ENCODE measurements at regions not wholly inside any gene's neighbourhood (a gene's known extent, or its start where the extent isn't known, plus 50 kb on each side); places are given as distances from the start of the nearest gene placed in this dataset.

DNA sequence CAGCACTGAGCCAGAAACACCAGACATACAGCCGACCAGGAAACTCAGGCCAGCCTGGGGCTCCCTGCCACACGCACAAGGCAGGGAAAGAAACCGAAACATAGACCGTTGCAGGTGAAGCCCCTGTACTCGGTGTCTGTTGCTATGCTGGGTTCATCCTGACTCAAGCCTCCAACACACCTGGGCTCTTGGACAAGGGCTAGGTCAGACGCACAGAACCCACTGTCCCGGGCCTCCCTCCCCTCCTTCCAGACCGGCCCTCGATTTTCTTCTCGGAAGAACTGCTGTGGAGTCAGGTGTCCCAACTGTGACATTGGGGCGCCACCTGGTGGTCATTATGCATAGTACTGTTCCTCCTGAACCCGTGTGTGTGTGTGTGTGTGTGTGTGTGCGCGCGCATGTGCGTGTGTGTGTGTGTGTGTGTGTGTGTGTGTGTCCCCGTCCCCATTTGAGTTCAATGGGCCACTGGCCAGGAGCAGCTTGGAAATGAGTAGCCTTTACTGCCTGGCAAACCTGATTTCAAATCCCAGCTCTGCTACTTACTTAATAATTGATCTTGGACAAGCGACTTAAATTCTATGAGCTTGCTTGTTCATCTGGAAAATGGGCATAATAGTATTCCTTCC, 55.4 kb upstream of the GLI2 start:
- no peaks in the 10 kb centered on the region for H3K9me3 Mint-ChIP-seq (ENCODE audit: unreplicated experiment)
- no peaks in the 10 kb centered on the region for H3K36me3 ChIP-seq (ENCODE audit: insufficient read depth, low read length)
- no peak overlapping the region for H3K4me3 ChIP-seq (ENCODE audit: insufficient read depth, low read depth, low read length)
- H3K4me3 Mint-ChIP-seq (ENCODE audit: unreplicated experiment), result no peak overlapping the region
- H4K20me1 ChIP-seq (ENCODE audit: insufficient read depth, low read length), result no peaks in the 10 kb centered on the region
- no peaks in the 10 kb centered on the region for H3K36me3 Mint-ChIP-seq (ENCODE audit: low read depth, unreplicated experiment)
- peaks cover 8% of the 10 kb centered on the region for H3K27me3 ChIP-seq (ENCODE audit: insufficient read depth, low read length)
- H3K27ac ChIP-seq (ENCODE audit: low read depth, low read length), result no peak overlapping the region
- H3K79me2 ChIP-seq (ENCODE audit: insufficient read depth, low read length), result no peaks in the 10 kb centered on the region
- H2AFZ ChIP-seq (ENCODE audit: low read depth, low read length), result peak overlapping the region; percentile 39
- no peak overlapping the region for H3K9ac ChIP-seq (ENCODE audit: low read length)
- DNase-seq (ENCODE audit: low read depth), result peak; percentile 69
- H3K4me1 Mint-ChIP-seq (ENCODE audit: low read depth, unreplicated experiment), result no peaks in the 10 kb centered on the region
- no peak overlapping the region for H3K27ac Mint-ChIP-seq (ENCODE audit: unreplicated experiment)
- peaks cover 56% of the 10 kb centered on the region for H3K27me3 Mint-ChIP-seq (ENCODE audit: low read depth, unreplicated experiment)
- peaks cover 6% of the 10 kb centered on the region for H3K4me1 ChIP-seq (ENCODE audit: insufficient read depth, low read length)
- no peak for FAIRE-seq
- no peaks in the 10 kb centered on the region for H3K9me3 ChIP-seq (ENCODE audit: insufficient read depth, low read depth, low read length)
- no peak overlapping the region for H3K4me2 ChIP-seq (ENCODE audit: low read length)
- TF ChIP-seq, protein P1, sequence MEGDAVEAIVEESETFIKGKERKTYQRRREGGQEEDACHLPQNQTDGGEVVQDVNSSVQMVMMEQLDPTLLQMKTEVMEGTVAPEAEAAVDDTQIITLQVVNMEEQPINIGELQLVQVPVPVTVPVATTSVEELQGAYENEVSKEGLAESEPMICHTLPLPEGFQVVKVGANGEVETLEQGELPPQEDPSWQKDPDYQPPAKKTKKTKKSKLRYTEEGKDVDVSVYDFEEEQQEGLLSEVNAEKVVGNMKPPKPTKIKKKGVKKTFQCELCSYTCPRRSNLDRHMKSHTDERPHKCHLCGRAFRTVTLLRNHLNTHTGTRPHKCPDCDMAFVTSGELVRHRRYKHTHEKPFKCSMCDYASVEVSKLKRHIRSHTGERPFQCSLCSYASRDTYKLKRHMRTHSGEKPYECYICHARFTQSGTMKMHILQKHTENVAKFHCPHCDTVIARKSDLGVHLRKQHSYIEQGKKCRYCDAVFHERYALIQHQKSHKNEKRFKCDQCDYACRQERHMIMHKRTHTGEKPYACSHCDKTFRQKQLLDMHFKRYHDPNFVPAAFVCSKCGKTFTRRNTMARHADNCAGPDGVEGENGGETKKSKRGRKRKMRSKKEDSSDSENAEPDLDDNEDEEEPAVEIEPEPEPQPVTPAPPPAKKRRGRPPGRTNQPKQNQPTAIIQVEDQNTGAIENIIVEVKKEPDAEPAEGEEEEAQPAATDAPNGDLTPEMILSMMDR (IDR thresholded peaks at IDR 0.05; ENCODE audit: insufficient read depth, low read depth, low read length), result peak; percentile 46
- TF ChIP-seq EZH2 (IDR thresholded peaks at IDR 0.05; ENCODE audit: insufficient read depth, low read length), result no peak

- Histone ChIP-seq H3K36me3 (ENCODE audit: insufficient read depth, low read length) (no peaks in the 10 kb centered on the region), H3K9ac (ENCODE audit: low read length) (no peak overlapping the region), H3K4me3 (ENCODE audit: insufficient read depth, low read depth, low read length) (no peak overlapping the region), H3K4me1 (ENCODE audit: insufficient read depth, low read length) (peaks cover 6% of the 10 kb centered on the region), H3K79me2 (ENCODE audit: insufficient read depth, low read length) (no peaks in the 10 kb centered on the region), H3K27me3 (ENCODE audit: insufficient read depth, low read length) (peaks cover 8% of the 10 kb centered on the region), H2AFZ (ENCODE audit: low read depth, low read length) (no peak overlapping the region), H3K9me3 (ENCODE audit: insufficient read depth, low read depth, low read length) (no peaks in the 10 kb centered on the region), H4K20me1 (ENCODE audit: insufficient read depth, low read length) (no peaks in the 10 kb centered on the region), H3K27ac (ENCODE audit: low read depth, low read length) (no peak overlapping the region), H3K4me2 (ENCODE audit: low read length) (no peak overlapping the region)
- Mint-ChIP-seq H3K27ac (ENCODE audit: unreplicated experiment) (no peak overlapping the region), H3K9me3 (ENCODE audit: unreplicated experiment) (no peaks in the 10 kb centered on the region), H3K4me1 (ENCODE audit: low read depth, unreplicated experiment) (no peaks in the 10 kb centered on the region), H3K27me3 (ENCODE audit: low read depth, unreplicated experiment) (peaks cover 60% of the 10 kb centered on the region), H3K36me3 (ENCODE audit: low read depth, unreplicated experiment) (no peaks in the 10 kb centered on the region), H3K4me3 (ENCODE audit: unreplicated experiment) (no peak overlapping the region)
- no peak for TF ChIP-seq EZH2 (IDR thresholded peaks at IDR 0.05; ENCODE audit: insufficient read depth, low read length)
- TF ChIP-seq, protein P1 (IDR thresholded peaks at IDR 0.05; ENCODE audit: insufficient read depth, low read depth, low read length), result no peak
- no peak for DNase-seq (ENCODE audit: low read depth)
- FAIRE-seq, result no peak
Measured at GRCh38 chr2:120681181-120681580, 54.5 kb upstream of the GLI2 start.

GRCh38 chr2:120681696-120682288, 53.9 kb upstream of the GLI2 start:
- Histone ChIP-seq H2AFZ (ENCODE audit: low read depth, low read length) (no peak overlapping the region), H3K4me2 (ENCODE audit: low read length) (no peak overlapping the region), H3K79me2 (ENCODE audit: insufficient read depth, low read length) (no peaks in the 10 kb centered on the region), H4K20me1 (ENCODE audit: insufficient read depth, low read length) (no peaks in the 10 kb centered on the region), H3K4me3 (ENCODE audit: insufficient read depth, low read depth, low read length) (no peak overlapping the region), H3K36me3 (ENCODE audit: insufficient read depth, low read length) (no peaks in the 10 kb centered on the region), H3K27me3 (ENCODE audit: insufficient read depth, low read length) (peaks cover 8% of the 10 kb centered on the region), H3K27ac (ENCODE audit: low read depth, low read length) (no peak overlapping the region), H3K9ac (ENCODE audit: low read length) (no peak overlapping the region), H3K4me1 (ENCODE audit: insufficient read depth, low read length) (peaks cover 6% of the 10 kb centered on the region), H3K9me3 (ENCODE audit: insufficient read depth, low read depth, low read length) (no peaks in the 10 kb centered on the region)
- TF ChIP-seq, protein P1 (IDR thresholded peaks at IDR 0.05; ENCODE audit: insufficient read depth, low read depth, low read length), result no peak
- no peak for TF ChIP-seq EZH2 (IDR thresholded peaks at IDR 0.05; ENCODE audit: insufficient read depth, low read length)
- DNase-seq (ENCODE audit: low read depth) (no peak), FAIRE-seq (no peak)
- Mint-ChIP-seq H3K9me3 (ENCODE audit: unreplicated experiment) (no peaks in the 10 kb centered on the region), H3K4me3 (ENCODE audit: unreplicated experiment) (no peak overlapping the region), H3K27me3 (ENCODE audit: low read depth, unreplicated experiment) (peaks cover 55% of the 10 kb centered on the region), H3K36me3 (ENCODE audit: low read depth, unreplicated experiment) (no peaks in the 10 kb centered on the region), H3K27ac (ENCODE audit: unreplicated experiment) (no peak overlapping the region), H3K4me1 (ENCODE audit: low read depth, unreplicated experiment) (no peaks in the 10 kb centered on the region)

All from astrocyte (in vitro differentiated cells and primary cell).